22Rv1 (cell line): ENCODE measurements at regions not wholly inside any gene's neighbourhood (a gene's known extent, or its start where the extent isn't known, plus 50 kb on each side); places are given as distances from the start of the nearest gene placed in this dataset.
A peak's percentile ranks its signal among the peaks of the same experiment; 100 is the strongest.

Experiments
- H3K27ac ChIP-seq: fragments of 450-650 bp; 2 replicates; pipeline ENCODE4 v1.5.1; 2017
- CTCF ChIP-seq: fragments of 450-650 bp; IDR thresholded peaks from 2 replicates; pipeline ENCODE4 v1.5.1; 2017; ENCODE audit warnings: mild to moderate bottlenecking
- ZFX ChIP-seq: fragments of 450-650 bp; IDR thresholded peaks from 2 replicates; pipeline ENCODE4 v1.6.1; 2017; ENCODE audit warnings: antibody characterized with exemption, borderline replicate concordance

GRCh38 chr3:59593380-59593779, 543.6 kb upstream of the CFAP20DC start:
- TF ChIP-seq ZFX (no peak), CTCF (no peak)
- no peak overlapping the region for H3K27ac ChIP-seq

- no peak overlapping the region for H3K27ac ChIP-seq
- TF ChIP-seq ZFX (no peak), CTCF (no peak)
These were observed 531.2 kb upstream of the CFAP20DC start for GRCh38 chr3:59580996-59581395.

GRCh38 chr3:59580499-59580898, 530.7 kb upstream of the CFAP20DC start:
- H3K27ac ChIP-seq: no peak overlapping the region
- TF ChIP-seq CTCF: no peak
- no peak for TF ChIP-seq ZFX

- H3K27ac ChIP-seq: no peak overlapping the region
- TF ChIP-seq CTCF: no peak
- TF ChIP-seq ZFX: no peak
These were observed 528.3 kb upstream of the CFAP20DC start for GRCh38 chr3:59578129-59578528.

GRCh38 chr3:59576606-59577005, 526.8 kb upstream of the CFAP20DC start:
- H3K27ac ChIP-seq: no peak overlapping the region
- TF ChIP-seq CTCF (no peak), ZFX (no peak)

- TF ChIP-seq ZFX: no peak
- TF ChIP-seq CTCF: peak; percentile 91
- H3K27ac ChIP-seq: 0 out of 2 replicates have a peak overlapping the region, but pooled peaks have one; percentile 7
These were observed 525.5 kb upstream of the CFAP20DC start for GRCh38 chr3:59575113-59576001.

GRCh38 chr3:59573911-59574310, 524.1 kb upstream of the CFAP20DC start:
- no peak overlapping the region; the same call in 1 of the 2 replicates for H3K27ac ChIP-seq

More at GRCh38 chr3:59573911-59574310, 524.1 kb upstream of the CFAP20DC start:
- TF ChIP-seq ZFX: no peak
- no peak for TF ChIP-seq CTCF
